ENCODE measurements at regions not wholly inside any gene's neighbourhood (a gene's known extent, or its start where the extent isn't known, plus 50 kb on each side); places are given as distances from the start of the nearest gene placed in this dataset.
"Not testable (repeated sequence)": the region's sequence is repeated elsewhere in the genome, so short reads cannot be mapped to it uniquely, and the experiment has no call there.

- no peak for DNase-seq (ENCODE audit: low read depth)
Measured at GRCh38 chr1:181324797-181325616, 158.3 kb upstream of the CACNA1E start.

- not testable (repeated sequence) for DNase-seq (ENCODE audit: low read depth)
Measured at GRCh38 chr1:181325765-181326164, 157.6 kb upstream of the CACNA1E start.

- no peak for DNase-seq (ENCODE audit: low read depth)
Measured at GRCh38 chr1:181326348-181326747, 157.0 kb upstream of the CACNA1E start.

GRCh38 chr1:181327796-181328195, 155.5 kb upstream of the CACNA1E start:
- DNase-seq (ENCODE audit: low read depth): no peak

- DNase-seq (ENCODE audit: low read depth): no peak
Measured at GRCh38 chr1:181334724-181335123, 148.6 kb upstream of the CACNA1E start.

GRCh38 chr1:181335631-181336030, 147.7 kb upstream of the CACNA1E start:
- DNase-seq (ENCODE audit: low read depth): no peak

GRCh38 chr1:181341026-181341632, 142.2 kb upstream of the CACNA1E start:
- DNase-seq (ENCODE audit: low read depth): no peak

GRCh38 chr1:181344091-181344490, 139.2 kb upstream of the CACNA1E start:
- no peak for DNase-seq (ENCODE audit: low read depth)

GRCh38 chr1:181345146-181345545, 138.2 kb upstream of the CACNA1E start:
- no peak for DNase-seq (ENCODE audit: low read depth)

GRCh38 chr1:181347495-181348390, 135.6 kb upstream of the CACNA1E start:
- no peak for DNase-seq (ENCODE audit: low read depth)

- DNase-seq (ENCODE audit: low read depth): no peak
Measured at GRCh38 chr1:181349512-181349911, 133.8 kb upstream of the CACNA1E start.

GRCh38 chr1:181350131-181350530, 133.2 kb upstream of the CACNA1E start:
- no peak for DNase-seq (ENCODE audit: low read depth)

GRCh38 chr1:181351740-181352139, 131.6 kb upstream of the CACNA1E start:
- DNase-seq (ENCODE audit: low read depth): no peak

- no peak for DNase-seq (ENCODE audit: low read depth)
Measured at GRCh38 chr1:181352695-181353094, 130.6 kb upstream of the CACNA1E start.

GRCh38 chr1:181353526-181353925, 129.8 kb upstream of the CACNA1E start:
- no peak for DNase-seq (ENCODE audit: low read depth)

GRCh38 chr1:181354865-181355264, 128.5 kb upstream of the CACNA1E start:
- no peak for DNase-seq (ENCODE audit: low read depth)

GRCh38 chr1:181356505-181357340, 126.6 kb upstream of the CACNA1E start:
- DNase-seq (ENCODE audit: low read depth): no peak

- no peak for DNase-seq (ENCODE audit: low read depth)
Measured at GRCh38 chr1:181359012-181359411, 124.3 kb upstream of the CACNA1E start.

GRCh38 chr1:181364801-181365200, 118.5 kb upstream of the CACNA1E start:
- DNase-seq (ENCODE audit: low read depth): no peak

GRCh38 chr1:181366910-181367309, 116.4 kb upstream of the CACNA1E start:
- no peak for DNase-seq (ENCODE audit: low read depth)

GRCh38 chr1:181369416-181369815, 113.9 kb upstream of the CACNA1E start:
- DNase-seq (ENCODE audit: low read depth): peak; percentile 35

Measured in LHCN-M2 (cell line).